GM12878 (cell line): ENCODE measurements at regions not wholly inside any gene's neighbourhood (a gene's known extent, or its start where the extent isn't known, plus 50 kb on each side); places are given as distances from the start of the nearest gene placed in this dataset.

Source experiments
- ATAC-seq: fragments of 200-7000 bp; cut with Tn5 transposase; 3 replicates; pipeline ENCODE4 v1.9.1; 2020; ENCODE audit warnings: mild to moderate bottlenecking, moderate library complexity
- BruUV-seq: library from RNA; stranded (reverse); fragments of 400-500 nt; replicated peaks from 2 replicates; lab custom pipeline; 2021; lab: Mats Ljungman, UMichigan
- CTCF ChIA-PET: fragments of 300-600 bp; sonication (Branson Sonifier 250); formaldehyde crosslinking; extraction: SDS; loops from one replicate; lab custom pipeline; 2021; ENCODE audit warnings: inconsistent platforms; lab: Yijun Ruan, JAX
- POLR2A ChIA-PET: fragments of 350-600 bp; formaldehyde crosslinking; extraction: SDS; loops from one replicate; lab custom pipeline; 2021; ENCODE audit warnings: inconsistent platforms; lab: Charles Lee
- RAD21 ChIA-PET: fragments of 300-600 bp; sonication (Branson Sonifier 250); formaldehyde crosslinking; loops from one replicate; lab custom pipeline; 2023; ENCODE audit warnings: antibody characterized with exemption; ENCODE audit not compliant: unreplicated experiment; lab: Charles Lee
- SMC1A ChIA-PET: fragments of 300-600 bp; sonication (Branson Sonifier 250); formaldehyde crosslinking; loops from one replicate; lab custom pipeline; 2023; ENCODE audit not compliant: unreplicated experiment, uncharacterized antibody; lab: Charles Lee
- DNase-seq: peaks from one replicate; pipeline ENCODE4 v3.0.0-alpha.2; 2011; ENCODE audit warnings: low read depth, low spot score
- FAIRE-seq: peaks from 3 replicates; lab custom pipeline; 2011; peaks lifted over from hg19 to GRCh38; lab: Jason Lieb, UNC
- H2AFZ ChIP-seq: 2 replicates; pipeline ENCODE4 v1.6.0; 2011; ENCODE audit warnings: low read depth, low read length, control low read depth; ENCODE audit not compliant: control insufficient read depth
- H3K27ac ChIP-seq: 2 replicates; pipeline ENCODE4 v1.5.1; 2011; ENCODE audit warnings: control low read depth; ENCODE audit not compliant: control insufficient read depth, insufficient read depth
- H3K27me3 ChIP-seq, 2 experiments: replicated peaks in 1 of 2; 2 replicates each; pipeline versions ENCODE4 v1.6.0 to v1.6.1; 2011; ENCODE audit warnings: low read length in 1 of 2; ENCODE audit not compliant: control insufficient read depth in 2 of 2, insufficient read depth in 2 of 2
- H3K36me3 ChIP-seq, 2 experiments: 2 replicates each; pipeline ENCODE4 v1.5.1; 2011; ENCODE audit warnings: low read length in 1 of 2; ENCODE audit not compliant: control insufficient read depth in 2 of 2, insufficient read depth in 2 of 2
- H3K4me1 ChIP-seq: 2 replicates; pipeline ENCODE4 v1.6.1; 2011; ENCODE audit warnings: mild to moderate bottlenecking, low read length, moderate library complexity, mixed read lengths; ENCODE audit not compliant: control insufficient read depth, insufficient read depth
- H3K4me2 ChIP-seq: 2 replicates; pipeline ENCODE4 v1.6.0; 2011; ENCODE audit warnings: control low read depth; ENCODE audit not compliant: control insufficient read depth, insufficient read depth
- H3K4me3 ChIP-seq: fragments of 200-600 bp; sonication (generic); 2 replicates; pipeline ENCODE4 v1.5.1; 2016
- H3K79me2 ChIP-seq: 2 replicates; pipeline ENCODE4 v1.6.0; 2011; ENCODE audit warnings: low read length; ENCODE audit not compliant: control insufficient read depth, insufficient read depth
- H3K9ac ChIP-seq: 2 replicates; pipeline ENCODE4 v1.8.0; 2011; ENCODE audit warnings: low read length, control low read depth, mixed read lengths; ENCODE audit not compliant: control insufficient read depth, insufficient read depth
- H3K9me3 ChIP-seq: replicated peaks from 3 replicates; pipeline ENCODE4 v1.5.1; 2011; ENCODE audit warnings: mild to moderate bottlenecking, low read length; ENCODE audit not compliant: control insufficient read depth, insufficient read depth
- H4K20me1 ChIP-seq: 2 replicates; pipeline ENCODE4 v1.6.0; 2011; ENCODE audit not compliant: control insufficient read depth, insufficient read depth
- CEBPB ChIP-seq, 2 experiments: fragments of 150-350 bp in 1 of 2; IDR thresholded peaks; 2 replicates each; pipeline ENCODE4 v1.6.1; 2012 to 2014; ENCODE audit warnings: low read depth in 2 of 2, low read length in 2 of 2, borderline replicate concordance in 1 of 2, inconsistent platforms in 1 of 2
- FOS ChIP-seq: IDR thresholded peaks from 3 replicates; pipeline ENCODE4 v1.6.1; 2011; ENCODE audit warnings: borderline replicate concordance; ENCODE audit not compliant: insufficient read length; ENCODE audit errors: extremely low read depth
- HDAC6 ChIP-seq: fragments of 200-600 bp; sonication (generic); IDR thresholded peaks from one replicate; pipeline ENCODE4 v1.8.0; 2017; ENCODE audit warnings: antibody characterized with exemption; ENCODE audit not compliant: unreplicated experiment
- HSF1 ChIP-seq: fragments of 150-350 bp; IDR thresholded peaks from 2 replicates; pipeline ENCODE4 v1.6.1; 2014; ENCODE audit warnings: mild to moderate bottlenecking, low read depth, low read length
- NFXL1 ChIP-seq: fragments of 450-650 bp; IDR thresholded peaks from 2 replicates; pipeline ENCODE4 v1.6.1; 2017; ENCODE audit warnings: antibody characterized with exemption, mild to moderate bottlenecking, borderline replicate concordance
- NRF1 ChIP-seq: conservative IDR thresholded peaks from 2 replicates; pipeline ENCODE4 v1.6.1; 2011; ENCODE audit warnings: mild to moderate bottlenecking, low read depth, low read length, improper control_type of control experiment
- PAX8 ChIP-seq: fragments of 450-650 bp; IDR thresholded peaks from 2 replicates; pipeline ENCODE4 v1.6.1; 2017; ENCODE audit warnings: mild to moderate bottlenecking, moderate library complexity
- PML ChIP-seq: IDR thresholded peaks from 2 replicates; pipeline ENCODE4 v1.6.1; 2012; ENCODE audit warnings: low read length, inconsistent platforms
- RBBP5 ChIP-seq: fragments of 200-600 bp; sonication (generic); conservative IDR thresholded peaks from 2 replicates; pipeline ENCODE4 v1.6.1; 2016
- RFX5 ChIP-seq: IDR thresholded peaks from 2 replicates; pipeline ENCODE4 v1.6.1; 2011; ENCODE audit warnings: low read depth, low read length, improper control_type of control experiment
- SMAD1 ChIP-seq: fragments of 450-650 bp; IDR thresholded peaks from 2 replicates; pipeline ENCODE4 v1.6.1; 2018; ENCODE audit warnings: mild to moderate bottlenecking, low read depth; ENCODE audit not compliant: partially characterized antibody
- SP1 ChIP-seq: IDR thresholded peaks from one replicate; pipeline ENCODE4 v1.6.1; 2011; ENCODE audit warnings: low read depth, low read length
- ZNF622 ChIP-seq: fragments of 450-650 bp; IDR thresholded peaks from 2 replicates; pipeline ENCODE4 v1.6.1; 2017; ENCODE audit warnings: mild to moderate bottlenecking, inconsistent platforms
- ZSCAN29 ChIP-seq: fragments of 450-650 bp; IDR thresholded peaks from 2 replicates; pipeline ENCODE4 v1.6.1; 2017; ENCODE audit warnings: mild to moderate bottlenecking, moderate library complexity
- WGBS: methylation state at CpG from one replicate; pipeline ENCODE4 v1.1.6; 2016; ENCODE audit warnings: low lambda C conversion rate; ENCODE audit not compliant: insufficient replicate concordance, insufficient coverage; ENCODE audit errors: missing lambda C conversion rate; 5-methylcytosine and 5-hydroxymethylcytosine counted together
- in situ Hi-C: fragments of 300-500 bp; cut with MboI; formaldehyde crosslinking; loops from 9 replicates; pipeline ENCODE4 v1.14.3; 2018; ENCODE audit warnings: mixed read lengths
- intact Hi-C: fragments of 100-400 bp; cut with micrococcal nuclease; formaldehyde crosslinking; loops from one replicate; pipeline ENCODE4 v1.14.2; 2022; ENCODE audit not compliant: unreplicated experiment
- TF ChIP-seq, protein P1 (sequence below): fragments of 450-650 bp; IDR thresholded peaks from 2 replicates; pipeline ENCODE4 v1.6.1; 2014; ENCODE audit warnings: mild to moderate bottlenecking
- TF ChIP-seq, protein P2 (sequence below): IDR thresholded peaks from 2 replicates; pipeline ENCODE4 v1.6.1; 2012; ENCODE audit warnings: low read depth, low read length, improper control_type of control experiment
- TF ChIP-seq, protein P3 (sequence below): IDR thresholded peaks from 2 replicates; pipeline ENCODE4 v1.6.1; 2011; ENCODE audit warnings: low read depth, low read length, improper control_type of control experiment, borderline replicate concordance
- TF ChIP-seq, protein P4 (sequence below): fragments of 450-650 bp; IDR thresholded peaks from 2 replicates; pipeline ENCODE4 v1.6.1; 2017; ENCODE audit warnings: antibody characterized with exemption, mild to moderate bottlenecking, moderate library complexity

DNA sequence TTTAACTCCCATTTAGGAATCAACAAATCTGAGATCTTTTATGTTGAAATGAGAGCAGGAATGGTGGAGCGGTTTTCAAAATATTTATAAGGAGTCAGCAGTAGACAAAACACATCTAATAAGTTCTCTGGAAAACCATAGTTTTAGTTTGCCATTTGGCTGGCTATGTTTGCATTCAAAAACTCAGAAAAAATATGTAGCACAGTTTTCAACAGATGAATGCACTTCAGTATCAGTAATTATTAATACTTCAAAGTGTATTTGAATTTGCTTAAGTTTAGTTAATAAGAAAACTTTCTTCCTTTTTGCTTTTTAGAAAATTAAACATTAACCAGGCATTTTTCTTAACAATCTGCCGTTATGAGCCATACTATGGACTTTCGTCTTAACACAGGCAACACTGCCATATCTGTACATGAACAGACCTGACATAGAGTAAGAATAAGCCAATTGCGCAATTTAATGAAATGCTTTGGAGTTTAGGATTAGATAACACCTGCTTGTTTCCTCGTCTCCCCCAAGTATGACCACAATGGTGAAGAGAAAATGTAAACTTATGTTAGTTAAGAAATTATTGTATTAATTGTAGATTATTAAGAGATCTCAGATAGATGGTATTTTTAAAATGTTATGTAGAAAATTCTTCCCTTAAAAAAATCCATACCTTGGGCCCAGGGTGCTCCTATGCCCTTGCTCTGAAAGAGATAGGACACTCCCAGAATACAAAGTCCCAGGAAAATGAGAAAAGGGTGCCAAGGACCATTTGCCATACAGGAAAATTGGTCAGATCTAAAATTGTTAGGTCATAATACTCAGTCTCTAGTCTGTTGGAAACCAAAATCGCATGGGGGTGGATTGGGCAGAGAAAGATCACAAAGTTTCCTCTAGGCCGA is 552.3 kb upstream of the ARGLU1 start:
- Histone ChIP-seq H4K20me1 (no peaks in the 10 kb centered on the region), H3K36me3 (no peaks in the 10 kb centered on the region), H3K79me2 (no peaks in the 10 kb centered on the region), H3K27me3 (no peaks in the 10 kb centered on the region), H3K9me3 (no peaks in the 10 kb centered on the region), H3K4me2 (no peak overlapping the region), H3K9ac (no peak overlapping the region), H3K4me3 (no peak overlapping the region), H3K4me1 (no peaks in the 10 kb centered on the region), H2AFZ (no peak overlapping the region), H3K27ac (no peak overlapping the region)
- intact Hi-C loops (no loop called here), in situ Hi-C loops (no loop called here)
- DNase-seq (no peak), FAIRE-seq (no peak), ATAC-seq (no peak)
- ChIA-PET CTCF (no interaction called here), POLR2A (no interaction called here), SMC1A (interaction anchor here (0.8 to 1.3 kb wide), 2 partner anchors 53 to 126 kb away, joined by 3 read pairs; no protein-coding TSS in a partner anchor), RAD21 (interaction anchor here (0.7 to 2.1 kb wide), 4 partner anchors 100 to 202 kb away, joined by 3 to 9 read pairs (median 4); no protein-coding TSS in a partner anchor)
- no TSS peak for BruUV-seq
- WGBS: 14% methylated on average over 7 of the region's 7 CpGs
- no peak for TF ChIP-seq PAX8
- no peak for TF ChIP-seq ZSCAN29
- TF ChIP-seq, protein P1, sequence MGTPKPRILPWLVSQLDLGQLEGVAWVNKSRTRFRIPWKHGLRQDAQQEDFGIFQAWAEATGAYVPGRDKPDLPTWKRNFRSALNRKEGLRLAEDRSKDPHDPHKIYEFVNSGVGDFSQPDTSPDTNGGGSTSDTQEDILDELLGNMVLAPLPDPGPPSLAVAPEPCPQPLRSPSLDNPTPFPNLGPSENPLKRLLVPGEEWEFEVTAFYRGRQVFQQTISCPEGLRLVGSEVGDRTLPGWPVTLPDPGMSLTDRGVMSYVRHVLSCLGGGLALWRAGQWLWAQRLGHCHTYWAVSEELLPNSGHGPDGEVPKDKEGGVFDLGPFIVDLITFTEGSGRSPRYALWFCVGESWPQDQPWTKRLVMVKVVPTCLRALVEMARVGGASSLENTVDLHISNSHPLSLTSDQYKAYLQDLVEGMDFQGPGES: no peak
- TF ChIP-seq SP1: no peak
- TF ChIP-seq, protein P2, sequence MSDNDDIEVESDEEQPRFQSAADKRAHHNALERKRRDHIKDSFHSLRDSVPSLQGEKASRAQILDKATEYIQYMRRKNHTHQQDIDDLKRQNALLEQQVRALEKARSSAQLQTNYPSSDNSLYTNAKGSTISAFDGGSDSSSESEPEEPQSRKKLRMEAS: no peak
- TF ChIP-seq HSF1: no peak
- no peak for TF ChIP-seq ZNF622
- TF ChIP-seq, protein P3, sequence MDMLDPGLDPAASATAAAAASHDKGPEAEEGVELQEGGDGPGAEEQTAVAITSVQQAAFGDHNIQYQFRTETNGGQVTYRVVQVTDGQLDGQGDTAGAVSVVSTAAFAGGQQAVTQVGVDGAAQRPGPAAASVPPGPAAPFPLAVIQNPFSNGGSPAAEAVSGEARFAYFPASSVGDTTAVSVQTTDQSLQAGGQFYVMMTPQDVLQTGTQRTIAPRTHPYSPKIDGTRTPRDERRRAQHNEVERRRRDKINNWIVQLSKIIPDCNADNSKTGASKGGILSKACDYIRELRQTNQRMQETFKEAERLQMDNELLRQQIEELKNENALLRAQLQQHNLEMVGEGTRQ: no peak
- TF ChIP-seq NRF1: no peak
- TF ChIP-seq PML: no peak
- no peak for TF ChIP-seq CEBPB (IDR thresholded peaks at IDR 0.05; ENCODE audit: borderline replicate concordance in 1 of 2, low read depth in 2 of 2, low read length in 2 of 2)
- TF ChIP-seq SMAD1: no peak
- TF ChIP-seq NFXL1: no peak
- TF ChIP-seq FOS: no peak
- TF ChIP-seq HDAC6: no peak
- TF ChIP-seq, protein P4, sequence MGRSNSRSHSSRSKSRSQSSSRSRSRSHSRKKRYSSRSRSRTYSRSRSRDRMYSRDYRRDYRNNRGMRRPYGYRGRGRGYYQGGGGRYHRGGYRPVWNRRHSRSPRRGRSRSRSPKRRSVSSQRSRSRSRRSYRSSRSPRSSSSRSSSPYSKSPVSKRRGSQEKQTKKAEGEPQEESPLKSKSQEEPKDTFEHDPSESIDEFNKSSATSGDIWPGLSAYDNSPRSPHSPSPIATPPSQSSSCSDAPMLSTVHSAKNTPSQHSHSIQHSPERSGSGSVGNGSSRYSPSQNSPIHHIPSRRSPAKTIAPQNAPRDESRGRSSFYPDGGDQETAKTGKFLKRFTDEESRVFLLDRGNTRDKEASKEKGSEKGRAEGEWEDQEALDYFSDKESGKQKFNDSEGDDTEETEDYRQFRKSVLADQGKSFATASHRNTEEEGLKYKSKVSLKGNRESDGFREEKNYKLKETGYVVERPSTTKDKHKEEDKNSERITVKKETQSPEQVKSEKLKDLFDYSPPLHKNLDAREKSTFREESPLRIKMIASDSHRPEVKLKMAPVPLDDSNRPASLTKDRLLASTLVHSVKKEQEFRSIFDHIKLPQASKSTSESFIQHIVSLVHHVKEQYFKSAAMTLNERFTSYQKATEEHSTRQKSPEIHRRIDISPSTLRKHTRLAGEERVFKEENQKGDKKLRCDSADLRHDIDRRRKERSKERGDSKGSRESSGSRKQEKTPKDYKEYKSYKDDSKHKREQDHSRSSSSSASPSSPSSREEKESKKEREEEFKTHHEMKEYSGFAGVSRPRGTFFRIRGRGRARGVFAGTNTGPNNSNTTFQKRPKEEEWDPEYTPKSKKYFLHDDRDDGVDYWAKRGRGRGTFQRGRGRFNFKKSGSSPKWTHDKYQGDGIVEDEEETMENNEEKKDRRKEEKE: no peak
- TF ChIP-seq RBBP5: no peak
- TF ChIP-seq RFX5: no peak
